RWPE1 (cell line): ENCODE measurements at regions not wholly inside any gene's neighbourhood (a gene's known extent, or its start where the extent isn't known, plus 50 kb on each side); places are given as distances from the start of the nearest gene placed in this dataset.

Experiments used
- CTCF ChIA-PET: fragments of 350-600 bp; sonication (Branson Sonifier 250); formaldehyde crosslinking; extraction: SDS; loops from one replicate; lab custom pipeline; 2021; lab: Yijun Ruan, JAX
- POLR2A ChIA-PET: fragments of 400-600 bp; formaldehyde crosslinking; extraction: SDS; loops from one replicate; lab custom pipeline; 2020; ENCODE audit warnings: antibody characterized with exemption; ENCODE audit not compliant: low non-redundant PET; lab: Yijun Ruan, JAX
- DNase-seq: peaks from one replicate; pipeline ENCODE4 v3.0.0; 2012; ENCODE audit warnings: low spot score
- H3K27ac ChIP-seq: fragments of 450-650 bp; 2 replicates; pipeline ENCODE4 v1.5.1; 2017
- TF ChIP-seq, protein P1 (sequence below): fragments of 450-650 bp; conservative IDR thresholded peaks from 2 replicates; pipeline ENCODE4 v1.5.1; 2017; ENCODE audit warnings: low read depth, mild to moderate bottlenecking

DNA sequence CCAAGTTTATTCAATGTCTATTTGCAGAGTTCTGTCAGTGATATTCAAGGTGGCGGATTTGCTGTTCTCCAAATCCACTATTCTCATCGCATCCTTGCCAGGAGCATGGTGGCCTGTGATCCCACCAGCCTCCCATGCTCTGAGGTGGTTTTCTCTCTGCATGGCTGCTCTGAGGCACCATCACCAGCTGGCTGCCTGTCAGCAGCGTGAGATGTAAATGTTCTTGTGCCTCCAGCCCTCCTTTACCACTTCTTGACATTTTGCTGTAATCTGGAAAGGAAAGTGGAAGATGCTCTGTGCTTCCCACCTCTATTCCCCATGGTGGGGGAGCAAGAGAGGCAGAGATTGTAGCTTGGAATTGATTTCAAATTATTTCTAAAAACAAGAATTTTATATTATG lies 293.6 kb upstream of the SLC24A2 start:
- no peak overlapping the region for H3K27ac ChIP-seq
- ChIA-PET POLR2A (no interaction called here), CTCF (interaction anchor here (0.7 kb wide), 2 partner anchors 81 to 428 kb away, joined by 3 read pairs; no protein-coding TSS in a partner anchor)
- TF ChIP-seq, protein P1, sequence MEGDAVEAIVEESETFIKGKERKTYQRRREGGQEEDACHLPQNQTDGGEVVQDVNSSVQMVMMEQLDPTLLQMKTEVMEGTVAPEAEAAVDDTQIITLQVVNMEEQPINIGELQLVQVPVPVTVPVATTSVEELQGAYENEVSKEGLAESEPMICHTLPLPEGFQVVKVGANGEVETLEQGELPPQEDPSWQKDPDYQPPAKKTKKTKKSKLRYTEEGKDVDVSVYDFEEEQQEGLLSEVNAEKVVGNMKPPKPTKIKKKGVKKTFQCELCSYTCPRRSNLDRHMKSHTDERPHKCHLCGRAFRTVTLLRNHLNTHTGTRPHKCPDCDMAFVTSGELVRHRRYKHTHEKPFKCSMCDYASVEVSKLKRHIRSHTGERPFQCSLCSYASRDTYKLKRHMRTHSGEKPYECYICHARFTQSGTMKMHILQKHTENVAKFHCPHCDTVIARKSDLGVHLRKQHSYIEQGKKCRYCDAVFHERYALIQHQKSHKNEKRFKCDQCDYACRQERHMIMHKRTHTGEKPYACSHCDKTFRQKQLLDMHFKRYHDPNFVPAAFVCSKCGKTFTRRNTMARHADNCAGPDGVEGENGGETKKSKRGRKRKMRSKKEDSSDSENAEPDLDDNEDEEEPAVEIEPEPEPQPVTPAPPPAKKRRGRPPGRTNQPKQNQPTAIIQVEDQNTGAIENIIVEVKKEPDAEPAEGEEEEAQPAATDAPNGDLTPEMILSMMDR, result no peak
- no peak for DNase-seq

DNA sequence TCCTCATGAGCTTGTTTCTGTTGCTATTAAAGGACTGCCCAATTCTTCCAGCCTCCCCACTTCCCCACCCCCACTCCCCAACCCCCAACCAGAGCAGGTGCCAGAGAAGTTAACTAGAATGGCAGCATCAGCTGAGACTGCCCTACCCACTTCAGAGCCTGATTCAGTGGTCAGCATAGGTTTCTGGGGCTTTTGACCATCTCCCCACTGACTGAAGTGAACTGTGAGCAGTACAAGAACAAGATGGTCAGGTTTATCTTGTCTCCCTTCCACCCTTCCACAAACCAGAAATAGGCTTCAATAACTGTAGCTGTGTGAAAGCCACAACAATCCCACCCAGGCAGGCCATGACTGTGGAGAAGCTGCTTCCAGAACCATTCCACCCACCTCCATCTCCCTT lies 289.4 kb upstream of the SLC24A2 start:
- TF ChIP-seq, protein P1, result no peak
- ChIA-PET POLR2A (no interaction called here), CTCF (interaction anchor here (0.6 to 0.7 kb wide), 2 partner anchors 786 to 1063 kb away, joined by 3 read pairs; no protein-coding TSS in a partner anchor)
- no peak overlapping the region for H3K27ac ChIP-seq
- no peak for DNase-seq

DNA sequence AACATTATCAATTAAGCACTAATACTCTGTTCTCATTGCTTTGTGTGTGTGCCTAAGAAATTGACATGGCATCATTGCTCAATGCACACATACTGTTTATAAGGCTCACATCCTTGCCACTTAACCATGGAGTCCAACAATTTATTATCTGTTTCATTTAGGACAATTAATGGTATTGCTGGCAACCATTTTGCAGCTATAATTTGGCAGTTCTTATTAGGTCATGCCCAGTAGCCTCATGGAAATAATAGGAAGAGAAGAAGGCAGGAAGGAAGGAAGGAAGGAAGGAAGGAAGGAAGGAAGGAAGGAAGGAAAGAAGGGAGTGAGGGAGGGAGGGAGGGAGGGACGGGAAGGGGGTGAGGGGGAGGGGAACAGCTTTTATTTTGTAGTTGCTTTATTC lies 285.5 kb upstream of the SLC24A2 start:
- CTCF ChIA-PET, result no interaction called here
- TF ChIP-seq, protein P1, result no peak
- no peak for DNase-seq
- H3K27ac ChIP-seq, result no peak overlapping the region
- POLR2A ChIA-PET, result no interaction called here

DNA sequence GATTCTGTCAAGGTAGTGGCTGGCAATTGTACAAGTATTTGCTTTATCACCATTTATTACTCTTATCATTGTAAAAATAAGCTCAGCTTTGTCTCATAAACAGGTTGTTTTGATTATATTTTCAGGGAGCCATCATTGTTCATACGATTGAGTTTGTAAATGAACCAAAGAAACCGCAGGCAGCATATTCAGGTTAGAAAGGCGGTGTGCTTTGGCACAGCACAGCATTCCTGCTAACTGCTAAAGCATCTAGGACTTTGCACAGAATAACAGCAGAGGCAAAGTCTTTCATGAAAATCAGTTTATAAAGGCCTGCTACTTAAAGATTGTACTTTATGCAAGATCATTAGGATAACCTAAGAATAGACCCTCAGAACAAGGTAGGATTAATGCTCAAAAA lies 281.5 kb upstream of the SLC24A2 start:
- TF ChIP-seq, protein P1, result no peak
- DNase-seq, result no peak
- H3K27ac ChIP-seq, result no peak overlapping the region
- ChIA-PET POLR2A (no interaction called here), CTCF (no interaction called here)

DNA sequence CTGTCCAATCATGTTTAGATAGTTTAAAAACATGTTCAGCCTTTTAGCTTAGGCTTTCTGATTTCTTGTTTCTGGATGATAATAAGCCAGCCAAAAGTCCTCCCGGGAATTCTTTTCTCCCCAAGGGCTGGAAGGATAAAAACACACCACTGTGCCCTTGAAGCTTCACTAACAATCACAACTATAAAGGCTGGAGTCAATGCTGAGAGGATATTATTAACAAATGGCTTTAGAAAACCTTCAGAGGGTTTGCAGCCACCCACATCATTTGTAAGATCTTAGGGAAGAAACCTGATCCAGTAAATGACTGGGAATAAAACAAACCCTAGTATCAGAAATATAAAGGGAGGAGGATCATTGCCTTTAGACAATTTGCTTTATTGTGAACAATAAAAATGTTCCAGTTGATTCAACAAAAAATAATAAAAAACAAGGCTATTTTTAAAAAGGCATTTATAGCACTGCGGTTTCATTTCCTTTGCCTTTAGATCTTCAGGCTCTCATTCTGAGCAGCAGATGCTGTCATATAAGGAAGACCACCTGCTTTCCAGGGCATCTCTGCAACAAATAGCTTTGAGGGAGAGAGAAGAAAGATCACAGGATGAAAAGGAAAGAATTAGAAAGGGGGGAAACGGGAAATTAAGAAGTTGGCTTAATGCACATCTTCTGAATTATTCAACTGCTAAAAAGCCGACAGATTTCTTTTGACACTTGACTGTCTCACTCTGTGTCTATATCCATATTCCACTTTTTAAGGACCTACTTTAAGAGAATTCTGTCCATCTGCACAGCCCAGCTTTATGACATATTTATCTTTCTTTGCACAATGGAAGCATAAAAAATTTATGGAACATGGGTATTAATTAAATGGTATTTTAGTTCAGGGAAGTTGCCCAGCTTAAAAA lies 277.2 kb upstream of the SLC24A2 start:
- TF ChIP-seq, protein P1, result no peak
- no peak for DNase-seq
- POLR2A ChIA-PET, result no interaction called here
- CTCF ChIA-PET, result no interaction called here
- no peak overlapping the region for H3K27ac ChIP-seq

DNA sequence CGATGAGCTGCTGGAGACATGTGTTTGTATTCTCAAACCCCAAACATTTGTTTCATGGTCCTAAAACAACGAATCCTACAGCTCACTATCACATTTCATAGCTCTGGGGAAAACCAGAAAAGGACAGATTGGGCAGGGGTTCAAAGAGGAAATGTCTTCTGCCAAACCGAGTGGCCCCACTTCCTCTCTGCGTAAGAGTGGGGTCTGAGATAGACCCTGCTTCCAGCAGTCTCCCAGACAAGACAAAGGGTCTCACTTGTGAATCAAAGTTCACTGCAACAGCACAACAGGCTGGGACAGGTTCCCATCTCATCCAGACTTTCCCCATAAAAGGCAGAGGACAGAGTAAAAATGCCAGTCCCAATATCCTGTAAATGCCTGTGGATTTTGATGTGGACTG lies 276.2 kb upstream of the SLC24A2 start:
- TF ChIP-seq, protein P1, result no peak
- DNase-seq, result no peak
- H3K27ac ChIP-seq, result no peak overlapping the region
- CTCF ChIA-PET, result no interaction called here
- POLR2A ChIA-PET, result no interaction called here
